ENCODE measurements at regions not wholly inside any gene's neighbourhood (a gene's known extent, or its start where the extent isn't known, plus 50 kb on each side); places are given as distances from the start of the nearest gene placed in this dataset.

GRCh38 chr16:66032841-66033240 lies 333.6 kb upstream of the CDH5 start:
- TF ChIP-seq POLR2AphosphoS5 (IDR thresholded peaks at IDR 0.05; ENCODE audit: low read depth, low read length) (no peak), POLR2A (IDR thresholded peaks at IDR 0.05; ENCODE audit: low read depth, low read length) (no peak), SPI1 (IDR thresholded peaks at IDR 0.05; ENCODE audit: low read depth, low read length) (no peak), TAF1 (IDR thresholded peaks at IDR 0.05; ENCODE audit: low read depth, low read length) (no peak), POU2F2 (IDR thresholded peaks at IDR 0.05; ENCODE audit: low read depth, low read length) (no peak)
